Non-pigmented ciliary epithelial cell (primary cell): ENCODE measurements at regions not wholly inside any gene's neighbourhood (a gene's known extent, or its start where the extent isn't known, plus 50 kb on each side); places are given as distances from the start of the nearest gene placed in this dataset.

ENCODE experiments used
- DNase-seq: peaks from one replicate; pipeline ENCODE4 v3.0.0-alpha.2; 2010; ENCODE audit warnings: low read depth

- no peak for DNase-seq
These were observed 110.9 kb downstream of the HFE start for GRCh38 chr6:26197933-26198721.

DNA sequence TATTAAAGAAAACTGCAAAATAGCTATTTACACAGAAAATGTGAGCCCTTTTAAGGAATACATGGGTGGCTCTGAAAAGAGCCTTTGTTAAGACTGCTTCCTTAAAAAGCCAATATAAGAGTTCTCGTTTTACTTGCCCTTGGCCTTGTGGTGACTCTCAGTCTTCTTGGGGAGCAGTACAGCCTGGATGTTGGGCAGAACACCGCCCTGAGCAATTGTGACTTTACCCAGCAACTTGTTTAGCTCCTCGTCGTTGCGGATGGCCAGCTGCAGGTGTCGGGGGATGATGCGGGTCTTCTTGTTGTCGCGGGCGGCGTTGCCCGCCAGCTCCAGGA is 111.5 kb downstream of the HFE start:
- no peak for DNase-seq

DNA sequence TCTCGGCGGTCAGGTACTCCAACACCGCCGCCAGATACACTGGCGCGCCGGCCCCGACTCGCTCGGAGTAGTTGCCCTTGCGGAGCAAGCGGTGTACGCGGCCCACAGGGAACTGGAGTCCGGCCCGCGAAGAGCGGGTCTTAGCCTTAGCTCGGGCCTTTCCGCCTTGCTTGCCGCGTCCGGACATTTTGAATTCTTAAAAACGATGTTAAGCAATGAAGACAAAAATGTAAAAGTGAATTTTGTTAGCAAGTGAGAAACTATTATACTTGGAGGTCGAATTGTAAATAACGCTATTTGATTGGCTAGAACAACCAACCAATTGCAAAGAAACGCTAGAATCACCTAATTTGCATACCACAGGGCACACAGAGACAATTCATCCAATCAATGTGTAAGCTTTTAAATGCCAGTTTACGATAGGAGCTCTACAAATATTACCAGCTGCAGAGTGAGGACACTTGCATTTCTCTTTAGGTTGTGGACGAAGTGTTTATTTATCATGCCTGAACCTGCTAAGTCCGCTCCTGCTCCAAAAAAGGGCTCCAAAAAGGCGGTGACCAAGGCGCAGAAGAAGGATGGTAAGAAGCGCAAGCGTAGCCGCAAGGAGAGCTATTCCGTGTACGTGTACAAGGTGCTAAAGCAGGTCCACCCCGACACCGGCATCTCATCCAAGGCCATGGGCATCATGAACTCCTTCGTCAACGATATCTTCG is 112.0 kb downstream of the HFE start:
- DNase-seq, result peak; percentile 88

- DNase-seq, result no peak
These were observed 112.8 kb downstream of the HFE start for GRCh38 chr6:26199773-26200764.

DNA sequence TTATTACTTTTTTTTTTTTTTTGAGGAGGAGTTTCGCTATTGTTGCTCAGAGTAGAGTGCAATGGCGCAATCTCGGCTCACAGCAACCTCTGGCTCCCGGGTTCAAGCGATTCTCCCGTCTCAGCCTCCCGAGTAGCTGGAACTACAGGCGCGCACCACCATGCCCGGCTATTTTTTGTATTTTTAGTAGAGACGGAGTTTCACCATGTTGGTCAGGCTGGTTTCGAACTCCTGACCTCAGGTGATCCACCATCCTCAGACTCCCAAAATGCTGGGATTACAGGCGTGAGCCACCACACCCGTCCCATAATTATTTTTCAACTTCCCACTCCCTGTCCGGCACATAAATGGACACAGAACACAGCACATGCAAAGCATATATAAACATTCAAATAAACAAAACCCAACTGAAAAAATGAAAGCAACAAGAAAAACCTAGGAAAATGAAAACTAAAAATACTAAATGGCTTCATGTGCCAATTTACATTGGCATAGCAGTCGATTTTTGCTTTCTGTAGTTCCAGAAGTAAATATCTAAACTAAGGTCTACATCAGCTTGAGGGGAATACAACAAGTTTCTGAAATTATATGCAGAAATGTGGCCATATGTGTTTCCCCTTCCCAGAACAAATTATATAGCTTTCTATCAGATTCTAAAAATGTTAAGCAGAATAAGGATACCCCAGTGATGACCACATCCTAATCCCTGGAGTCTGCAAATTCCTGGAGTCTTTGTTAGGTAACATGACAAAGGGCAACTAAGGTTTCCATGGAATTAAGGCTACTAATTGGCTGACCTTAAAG is 113.9 kb downstream of the HFE start:
- DNase-seq, result no peak

- DNase-seq, result no peak
These were observed 115.0 kb downstream of the HFE start for GRCh38 chr6:26202201-26202611.

GRCh38 chr6:26202811-26203583 is 115.8 kb downstream of the HFE start:
- DNase-seq, result no peak

DNA sequence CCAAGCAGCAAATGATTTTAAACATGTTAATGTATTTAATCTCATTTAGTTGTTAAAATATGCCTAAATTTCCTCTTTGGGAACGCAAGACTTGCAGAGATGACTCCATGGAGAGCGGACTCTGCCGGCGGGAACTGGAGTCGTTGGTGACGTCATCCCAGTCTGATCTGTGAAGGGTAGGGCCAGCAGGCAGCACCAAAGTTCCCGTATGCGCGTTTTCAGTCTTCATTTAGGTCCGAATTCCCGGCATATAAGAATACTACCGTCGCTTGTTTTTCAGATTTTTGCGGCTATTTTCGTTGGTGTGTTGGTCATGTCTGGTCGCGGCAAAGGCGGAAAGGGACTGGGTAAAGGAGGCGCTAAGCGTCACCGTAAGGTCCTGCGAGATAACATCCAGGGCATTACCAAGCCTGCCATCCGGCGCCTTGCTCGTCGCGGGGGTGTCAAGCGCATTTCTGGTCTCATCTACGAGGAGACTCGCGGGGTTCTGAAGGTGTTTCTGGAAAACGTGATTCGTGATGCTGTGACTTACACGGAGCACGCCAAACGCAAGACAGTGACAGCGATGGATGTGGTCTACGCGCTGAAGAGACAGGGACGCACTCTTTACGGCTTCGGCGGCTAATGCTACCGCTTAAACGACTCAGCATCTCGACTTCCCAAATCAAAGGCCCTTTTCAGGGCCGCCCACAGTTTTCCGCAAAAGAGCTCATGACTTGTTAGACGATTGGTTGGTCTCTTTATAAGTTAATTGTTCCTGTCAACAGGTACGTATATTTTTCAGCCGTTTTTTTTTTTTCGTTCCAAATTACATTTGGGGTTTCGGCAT is 117.3 kb downstream of the HFE start:
- peak; percentile 98 for DNase-seq

GRCh38 chr6:26205161-26205624 is 118.0 kb downstream of the HFE start:
- DNase-seq, result no peak

DNA sequence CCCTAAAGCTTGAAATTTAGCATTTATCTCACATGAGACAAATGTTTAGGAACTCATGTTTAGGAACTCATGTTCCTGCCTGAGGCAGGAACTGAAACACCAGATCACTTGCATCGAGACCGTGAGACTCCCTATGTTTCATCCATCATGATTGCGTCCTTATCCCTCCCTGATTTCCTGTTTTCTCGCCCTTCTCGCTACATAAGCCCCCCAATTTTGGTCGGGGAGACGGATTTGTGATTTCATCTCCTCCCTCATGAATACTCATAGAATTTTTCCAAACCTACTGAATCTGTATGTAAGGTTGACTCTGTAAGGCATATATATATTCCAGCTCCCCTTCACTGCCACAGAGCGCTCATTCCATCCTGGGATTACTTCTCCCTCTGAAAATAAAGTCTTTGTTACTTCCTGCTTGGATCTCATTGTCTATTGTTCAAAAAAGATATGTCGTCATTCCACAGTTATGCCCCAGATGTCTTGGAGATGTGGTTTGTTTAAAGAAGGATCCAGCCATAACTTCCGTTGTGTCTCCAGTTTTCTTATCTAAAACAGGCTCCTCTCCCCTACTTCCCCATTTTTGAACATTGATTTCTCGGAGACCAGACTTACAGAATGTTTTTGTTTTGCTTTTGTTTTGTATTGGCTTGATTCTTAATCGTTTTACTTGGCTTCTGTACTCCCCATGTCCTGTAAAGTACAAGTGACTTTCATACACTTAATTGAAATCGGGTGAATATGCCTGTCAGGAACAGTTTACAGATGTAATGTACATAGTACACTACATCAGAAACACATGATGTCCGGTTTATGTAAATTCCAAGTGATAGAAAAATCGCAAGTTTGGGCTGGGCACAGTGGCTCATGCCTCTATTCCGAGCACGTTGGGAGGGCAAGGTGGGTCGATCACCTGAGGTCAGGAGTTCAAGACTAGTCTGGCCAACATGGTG is 118.7 kb downstream of the HFE start:
- no peak for DNase-seq

DNA sequence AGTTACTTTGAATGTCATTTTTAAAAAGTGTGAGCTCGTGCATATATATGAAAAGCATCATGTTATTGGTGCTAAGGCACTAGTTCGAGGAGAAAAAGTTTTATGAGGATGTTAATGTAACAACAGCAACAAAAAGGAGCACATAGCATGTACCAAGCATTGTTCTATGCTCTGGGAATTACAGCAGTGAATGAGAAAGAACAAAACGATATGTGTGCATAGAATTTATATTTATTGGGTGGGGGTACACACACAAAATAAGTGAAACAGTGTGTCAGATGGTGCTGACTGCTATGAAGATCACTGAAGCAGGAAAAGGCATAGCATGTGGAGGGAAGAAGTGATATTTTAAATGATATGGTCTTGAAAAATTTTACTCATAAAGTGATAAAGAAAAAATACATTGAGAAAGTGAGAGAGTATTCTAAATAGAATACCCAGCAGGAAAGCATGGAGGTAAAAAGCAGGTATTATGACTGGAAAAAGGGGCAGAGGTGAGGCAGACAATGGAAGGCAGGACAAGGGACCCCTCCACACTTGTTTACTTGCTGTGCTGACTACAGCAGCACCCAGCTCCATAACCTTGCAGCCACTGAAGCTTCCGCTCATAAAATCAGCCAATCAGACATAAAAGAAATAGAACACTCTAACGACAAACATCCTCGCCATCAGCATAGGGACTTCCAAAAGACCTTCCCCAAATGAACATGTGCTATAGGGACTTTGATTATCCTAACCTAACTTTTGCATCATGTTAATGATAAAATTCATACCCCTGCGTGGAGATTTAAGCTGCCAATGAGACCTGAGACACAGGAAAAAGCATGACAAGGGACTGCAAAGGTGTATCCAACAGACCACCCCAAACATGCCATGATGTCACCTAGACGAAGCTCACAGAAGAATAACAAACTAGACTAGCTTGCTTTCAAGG is 119.9 kb downstream of the HFE start:
- no peak for DNase-seq

DNA sequence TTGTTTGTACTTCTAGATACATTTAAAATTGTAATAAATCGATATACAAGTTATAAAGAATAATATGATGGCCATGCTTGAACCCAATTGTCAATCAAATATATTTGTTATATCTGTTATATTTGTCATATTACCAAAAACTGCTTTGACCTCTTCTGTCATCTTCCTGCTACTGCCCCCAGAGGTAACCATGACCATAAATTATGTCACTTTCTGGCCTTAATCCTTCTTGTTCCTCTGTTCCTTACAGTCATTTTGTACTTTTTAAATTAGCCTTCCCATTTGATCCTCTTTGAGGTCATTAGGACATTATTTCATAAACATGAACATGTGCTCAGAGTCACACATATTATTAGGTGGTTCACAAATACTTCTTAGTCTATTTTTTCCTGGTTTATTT is 124.7 kb downstream of the HFE start:
- no peak for DNase-seq

- no peak for DNase-seq
These were observed 126.3 kb downstream of the HFE start for GRCh38 chr6:26213334-26214075.

- no peak for DNase-seq
These were observed 127.8 kb downstream of the HFE start for GRCh38 chr6:26214803-26215584.

GRCh38 chr6:26215585-26216358 is 128.5 kb downstream of the HFE start:
- DNase-seq, result no peak
